ENCODE measurements at regions not wholly inside any gene's neighbourhood (a gene's known extent, or its start where the extent isn't known, plus 50 kb on each side); places are given as distances from the start of the nearest gene placed in this dataset.

DNA sequence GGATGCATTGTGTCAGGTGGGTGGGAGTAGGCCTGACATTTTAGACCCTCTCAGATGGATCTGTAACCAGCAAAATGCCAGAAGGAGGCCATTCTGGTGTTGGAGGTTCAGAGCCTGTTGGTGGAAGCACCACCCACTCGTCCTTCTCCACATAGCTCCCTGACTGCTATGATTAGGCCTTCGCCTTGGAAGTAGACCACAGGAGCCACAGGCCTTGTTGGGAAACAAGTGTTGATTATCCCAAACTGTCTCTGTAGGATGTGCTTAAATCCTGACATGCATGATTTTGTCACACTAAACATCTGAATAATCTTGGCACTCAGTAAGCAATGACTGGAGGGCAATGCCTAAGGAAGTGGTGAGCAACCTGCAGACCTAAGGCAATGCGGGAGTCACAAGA, 117.2 kb upstream of the LY86 start:
- TF ChIP-seq, protein P1, sequence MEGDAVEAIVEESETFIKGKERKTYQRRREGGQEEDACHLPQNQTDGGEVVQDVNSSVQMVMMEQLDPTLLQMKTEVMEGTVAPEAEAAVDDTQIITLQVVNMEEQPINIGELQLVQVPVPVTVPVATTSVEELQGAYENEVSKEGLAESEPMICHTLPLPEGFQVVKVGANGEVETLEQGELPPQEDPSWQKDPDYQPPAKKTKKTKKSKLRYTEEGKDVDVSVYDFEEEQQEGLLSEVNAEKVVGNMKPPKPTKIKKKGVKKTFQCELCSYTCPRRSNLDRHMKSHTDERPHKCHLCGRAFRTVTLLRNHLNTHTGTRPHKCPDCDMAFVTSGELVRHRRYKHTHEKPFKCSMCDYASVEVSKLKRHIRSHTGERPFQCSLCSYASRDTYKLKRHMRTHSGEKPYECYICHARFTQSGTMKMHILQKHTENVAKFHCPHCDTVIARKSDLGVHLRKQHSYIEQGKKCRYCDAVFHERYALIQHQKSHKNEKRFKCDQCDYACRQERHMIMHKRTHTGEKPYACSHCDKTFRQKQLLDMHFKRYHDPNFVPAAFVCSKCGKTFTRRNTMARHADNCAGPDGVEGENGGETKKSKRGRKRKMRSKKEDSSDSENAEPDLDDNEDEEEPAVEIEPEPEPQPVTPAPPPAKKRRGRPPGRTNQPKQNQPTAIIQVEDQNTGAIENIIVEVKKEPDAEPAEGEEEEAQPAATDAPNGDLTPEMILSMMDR (IDR thresholded peaks at IDR 0.05) = no peak
- TF ChIP-seq POLR2A (IDR thresholded peaks at IDR 0.05) = no peak
- TF ChIP-seq EP300 (IDR thresholded peaks at IDR 0.05) = no peak
